KMS-11 (cell line): ENCODE measurements at regions not wholly inside any gene's neighbourhood (a gene's known extent, or its start where the extent isn't known, plus 50 kb on each side); places are given as distances from the start of the nearest gene placed in this dataset.

Experiments
- H2AFZ ChIP-seq: fragments of 200-600 bp; sonication (generic); 2 replicates; pipeline ENCODE4 v1.6.1; 2016; ENCODE audit warnings: antibody characterized with exemption, mixed run types, low read depth
- H3K27ac ChIP-seq: fragments of 200-600 bp; sonication (generic); 2 replicates; pipeline ENCODE4 v1.6.1; 2016; ENCODE audit warnings: mild to moderate bottlenecking, mixed run types
- H3K27me3 ChIP-seq: fragments of 200-600 bp; sonication (generic); 2 replicates; pipeline ENCODE4 v1.6.1; 2017; ENCODE audit warnings: mild to moderate bottlenecking, low read depth, mixed run types, moderate library complexity; ENCODE audit not compliant: insufficient read depth
- H3K36me3 ChIP-seq: fragments of 200-600 bp; sonication (generic); 2 replicates; pipeline ENCODE4 v1.6.1; 2017; ENCODE audit warnings: mild to moderate bottlenecking, mixed run types; ENCODE audit not compliant: insufficient read depth
- H3K4me1 ChIP-seq: fragments of 200-600 bp; sonication (generic); 2 replicates; pipeline ENCODE4 v1.6.1; 2016; ENCODE audit warnings: mild to moderate bottlenecking, low read depth, mixed run types; ENCODE audit not compliant: poor library complexity, severe bottlenecking
- H3K4me2 ChIP-seq: fragments of 200-600 bp; sonication (generic); 2 replicates; pipeline ENCODE4 v1.7.0; 2016; ENCODE audit warnings: mild to moderate bottlenecking, mixed run types
- H3K4me3 ChIP-seq: fragments of 200-600 bp; sonication (generic); IDR thresholded peaks from 2 replicates; pipeline ENCODE4 v1.6.1; 2017; ENCODE audit warnings: low read depth, low read length, mixed read lengths; ENCODE audit not compliant: insufficient read depth
- H3K79me2 ChIP-seq: fragments of 200-600 bp; sonication (generic); 2 replicates; pipeline ENCODE4 v1.6.1; 2016; ENCODE audit warnings: low read depth, mixed run types; ENCODE audit not compliant: insufficient read depth
- H3K9ac ChIP-seq: fragments of 200-600 bp; sonication (generic); 2 replicates; pipeline ENCODE4 v1.6.1; 2016; ENCODE audit warnings: mild to moderate bottlenecking, mixed run types
- H4K20me1 ChIP-seq: fragments of 200-600 bp; sonication (generic); 2 replicates; pipeline ENCODE4 v1.6.1; 2016; ENCODE audit warnings: mild to moderate bottlenecking, mixed run types; ENCODE audit not compliant: insufficient read depth
- TF ChIP-seq, protein P1 (sequence below): fragments of 200-600 bp; sonication (generic); conservative IDR thresholded peaks from 2 replicates; pipeline ENCODE4 v1.6.1; 2017; ENCODE audit warnings: low read depth, mild to moderate bottlenecking, antibody characterized with exemption, low read length, moderate library complexity, mixed read lengths

DNA sequence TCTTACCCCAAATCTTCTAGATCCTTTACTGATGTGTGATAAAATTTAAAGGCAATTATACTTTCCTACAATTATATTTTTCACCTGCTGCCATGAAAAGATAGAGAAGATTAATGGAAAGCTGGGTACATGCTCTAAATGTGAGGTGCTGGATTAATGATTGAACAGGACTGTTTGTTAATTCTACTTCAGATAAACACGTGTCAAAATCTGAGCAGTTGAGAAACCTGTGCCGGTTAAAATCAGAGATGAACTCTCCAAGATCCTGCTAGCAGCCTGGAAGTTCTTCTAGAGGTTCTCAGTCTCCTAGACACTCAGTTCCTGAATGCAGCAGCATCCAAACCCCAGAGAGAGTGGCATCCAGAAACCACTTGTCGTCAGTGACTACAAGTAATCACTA lies 69.2 kb downstream of the INHBA start:
- Histone ChIP-seq H3K4me1 (peaks cover 23% of the 10 kb centered on the region), H4K20me1 (no peaks in the 10 kb centered on the region), H2AFZ (no peak overlapping the region), H3K9ac (no peak overlapping the region), H3K79me2 (no peaks in the 10 kb centered on the region), H3K27me3 (no peaks in the 10 kb centered on the region), H3K27ac (no peak overlapping the region), H3K36me3 (no peaks in the 10 kb centered on the region), H3K4me2 (no peak overlapping the region), H3K4me3 (no peak overlapping the region)
- TF ChIP-seq, protein P1, sequence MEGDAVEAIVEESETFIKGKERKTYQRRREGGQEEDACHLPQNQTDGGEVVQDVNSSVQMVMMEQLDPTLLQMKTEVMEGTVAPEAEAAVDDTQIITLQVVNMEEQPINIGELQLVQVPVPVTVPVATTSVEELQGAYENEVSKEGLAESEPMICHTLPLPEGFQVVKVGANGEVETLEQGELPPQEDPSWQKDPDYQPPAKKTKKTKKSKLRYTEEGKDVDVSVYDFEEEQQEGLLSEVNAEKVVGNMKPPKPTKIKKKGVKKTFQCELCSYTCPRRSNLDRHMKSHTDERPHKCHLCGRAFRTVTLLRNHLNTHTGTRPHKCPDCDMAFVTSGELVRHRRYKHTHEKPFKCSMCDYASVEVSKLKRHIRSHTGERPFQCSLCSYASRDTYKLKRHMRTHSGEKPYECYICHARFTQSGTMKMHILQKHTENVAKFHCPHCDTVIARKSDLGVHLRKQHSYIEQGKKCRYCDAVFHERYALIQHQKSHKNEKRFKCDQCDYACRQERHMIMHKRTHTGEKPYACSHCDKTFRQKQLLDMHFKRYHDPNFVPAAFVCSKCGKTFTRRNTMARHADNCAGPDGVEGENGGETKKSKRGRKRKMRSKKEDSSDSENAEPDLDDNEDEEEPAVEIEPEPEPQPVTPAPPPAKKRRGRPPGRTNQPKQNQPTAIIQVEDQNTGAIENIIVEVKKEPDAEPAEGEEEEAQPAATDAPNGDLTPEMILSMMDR, result no peak

DNA sequence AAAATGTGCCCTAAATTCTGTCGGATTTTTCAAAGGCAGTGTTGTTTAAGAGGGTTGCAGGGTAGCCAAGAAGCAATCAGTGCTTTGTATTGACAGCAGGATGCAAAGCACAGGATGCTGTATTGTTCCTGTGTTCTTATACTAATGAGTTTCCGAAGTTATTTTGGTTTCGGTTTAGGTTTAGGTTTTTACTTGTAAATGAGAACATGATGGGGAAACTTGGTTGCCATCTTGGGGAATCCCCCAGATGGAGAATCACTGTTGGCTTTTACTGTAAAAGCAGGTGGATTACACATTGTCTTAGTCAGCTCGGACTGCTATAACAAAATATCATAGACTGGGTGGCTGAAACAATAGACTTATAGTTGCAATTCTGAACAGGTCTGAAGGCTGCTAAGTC lies 72.1 kb downstream of the INHBA start:
- Histone ChIP-seq H2AFZ (0 out of 2 replicates have a peak overlapping the region, but pooled peaks have one; percentile 16), H3K27me3 (no peaks in the 10 kb centered on the region), H3K36me3 (no peaks in the 10 kb centered on the region), H3K4me1 (peaks cover 27% of the 10 kb centered on the region), H3K4me3 (no peak overlapping the region), H3K4me2 (peak overlapping the region; percentile 43; the same call in 1 of the 2 replicates), H3K9ac (no peak overlapping the region), H4K20me1 (no peaks in the 10 kb centered on the region), H3K27ac (no peak overlapping the region), H3K79me2 (no peaks in the 10 kb centered on the region)
- TF ChIP-seq, protein P1, result no peak

DNA sequence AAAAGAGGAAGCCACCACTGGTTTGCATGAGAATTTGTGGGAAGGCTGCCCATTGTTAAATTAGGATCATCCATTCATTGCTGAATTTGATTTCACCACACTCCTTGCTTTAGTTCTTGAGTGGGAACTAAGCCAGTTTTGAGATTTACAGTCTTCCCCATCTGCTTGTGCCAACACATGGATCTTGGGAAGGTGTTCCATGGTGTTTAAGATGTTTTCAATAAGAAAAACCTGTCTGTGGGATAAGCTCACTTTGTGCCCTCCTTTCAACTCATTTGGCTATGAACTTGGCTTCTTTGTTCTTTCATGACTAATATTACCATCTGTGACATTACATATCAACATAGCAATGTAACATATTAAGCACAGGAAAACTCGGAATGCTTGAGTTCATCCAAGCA lies 73.2 kb downstream of the INHBA start:
- H3K9ac ChIP-seq, result no peak overlapping the region
- no peak overlapping the region for H3K4me2 ChIP-seq
- H3K27me3 ChIP-seq, result no peaks in the 10 kb centered on the region
- peaks cover 27% of the 10 kb centered on the region for H3K4me1 ChIP-seq
- H3K27ac ChIP-seq, result no peak overlapping the region
- TF ChIP-seq, protein P1, result no peak
- H4K20me1 ChIP-seq, result no peaks in the 10 kb centered on the region
- H3K4me3 ChIP-seq, result no peak overlapping the region
- no peaks in the 10 kb centered on the region for H3K79me2 ChIP-seq
- no peaks in the 10 kb centered on the region for H3K36me3 ChIP-seq
- H2AFZ ChIP-seq, result no peak overlapping the region

DNA sequence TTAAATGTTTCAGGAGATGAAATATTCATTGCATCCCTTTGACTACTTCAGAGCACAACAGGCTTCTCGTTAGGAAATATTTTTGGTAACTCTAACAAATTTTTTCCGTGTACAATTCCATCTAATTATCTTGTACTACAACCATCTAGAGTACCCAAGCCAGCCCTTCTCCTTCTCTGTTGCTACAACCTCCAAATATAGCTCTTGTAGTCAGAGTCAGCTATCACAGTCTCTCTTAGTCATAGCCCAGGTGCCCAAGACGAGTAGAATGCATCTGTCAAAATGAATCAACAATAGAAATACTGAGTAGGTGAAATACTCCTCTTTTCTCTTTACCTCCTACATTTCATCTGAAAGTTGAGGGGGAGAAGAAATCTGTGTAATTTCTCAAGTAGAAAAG lies 74.0 kb downstream of the INHBA start:
- peaks cover 27% of the 10 kb centered on the region for H3K4me1 ChIP-seq
- no peak overlapping the region for H3K4me3 ChIP-seq

More for the DNA sequence above, 74.0 kb downstream of the INHBA start:
- Histone ChIP-seq H4K20me1 (no peaks in the 10 kb centered on the region), H3K36me3 (no peaks in the 10 kb centered on the region), H3K27me3 (no peaks in the 10 kb centered on the region), H2AFZ (no peak overlapping the region), H3K4me2 (no peak overlapping the region), H3K27ac (no peak overlapping the region), H3K9ac (no peak overlapping the region), H3K79me2 (no peaks in the 10 kb centered on the region)
- TF ChIP-seq, protein P1, result no peak
